Endothelial cell of umbilical vein (primary cell): ENCODE measurements at regions not wholly inside any gene's neighbourhood (a gene's known extent, or its start where the extent isn't known, plus 50 kb on each side); places are given as distances from the start of the nearest gene placed in this dataset.

Source experiments
- BruUV-seq: library from RNA; stranded (reverse); fragments of 400-500 nt; replicated peaks from 2 replicates; lab custom pipeline; 2021; lab: Mats Ljungman, UMichigan
- CTCF ChIA-PET: fragments of 300-600, 350-600 bp; sonication (Branson Sonifier 250); formaldehyde crosslinking; loops from one replicate; lab custom pipeline; 2021; ENCODE audit warnings: antibody characterized with exemption, inconsistent platforms; lab: Charles Lee
- POLR2A ChIA-PET: fragments of 300-600, 350-600 bp; sonication (Branson Sonifier 250); formaldehyde crosslinking; loops from one replicate; lab custom pipeline; 2021; ENCODE audit warnings: antibody characterized with exemption, inconsistent platforms; lab: Charles Lee
- DNase-seq: peaks from one replicate; pipeline ENCODE4 v3.0.0-alpha.2; 2011; ENCODE audit warnings: low read depth, low spot score
- FAIRE-seq: peaks from 2 replicates; lab custom pipeline; 2011; peaks lifted over from hg19 to GRCh38; lab: Jason Lieb, UNC
- H2AFZ ChIP-seq: 2 replicates; pipeline ENCODE4 v1.6.0; 2012; ENCODE audit warnings: low read depth, low read length, control low read depth, inconsistent platforms
- H3K27ac ChIP-seq: 2 replicates; pipeline ENCODE4 v1.5.1; 2011; ENCODE audit warnings: low read depth, mild to moderate bottlenecking, control low read depth, low read length, moderate library complexity; ENCODE audit not compliant: insufficient read depth
- H3K27me3 ChIP-seq, 2 experiments: 2 replicates each; pipeline versions ENCODE4 v1.6.0 to v1.6.1; 2011; ENCODE audit warnings: low read length in 2 of 2, mixed read lengths in 1 of 2; ENCODE audit not compliant: control insufficient read depth in 2 of 2, insufficient read depth in 2 of 2
- H3K36me3 ChIP-seq, 2 experiments: 2 replicates in 1 of 2; 3 replicates in 1 of 2; pipeline ENCODE4 v1.5.1; 2011; ENCODE audit warnings: low read length in 2 of 2, mild to moderate bottlenecking in 1 of 2, moderate library complexity in 1 of 2; ENCODE audit not compliant: control insufficient read depth in 2 of 2, insufficient read depth in 2 of 2; ENCODE audit errors: extremely low read depth in 1 of 2
- H3K4me1 ChIP-seq: 3 replicates; pipeline ENCODE4 v1.5.1; 2011; ENCODE audit warnings: mild to moderate bottlenecking, low read length; ENCODE audit not compliant: control insufficient read depth, insufficient read depth; ENCODE audit errors: extremely low read depth
- H3K4me2 ChIP-seq: 2 replicates; pipeline ENCODE4 v1.6.1; 2011; ENCODE audit warnings: low read length, control low read depth, mixed read lengths; ENCODE audit not compliant: insufficient read depth
- H3K4me3 ChIP-seq, 3 experiments: fragments of 200-600 bp in 1 of 3; sonication (generic), shearing (Covaris generic) in 1 of 3; replicated peaks in 1 of 3; 2 replicates each; pipeline ENCODE4 v1.5.1; 2011 to 2016; ENCODE audit warnings: control low read depth in 3 of 3, low read length in 3 of 3, mild to moderate bottlenecking in 2 of 3, inconsistent platforms in 1 of 3, low read depth in 1 of 3, moderate library complexity in 1 of 3; ENCODE audit not compliant: insufficient read depth in 1 of 3
- H3K79me2 ChIP-seq: 2 replicates; pipeline ENCODE4 v1.6.0; 2012; ENCODE audit warnings: low read length, inconsistent platforms; ENCODE audit not compliant: control insufficient read depth, insufficient read depth
- H3K9ac ChIP-seq: replicated peaks from 2 replicates; pipeline ENCODE3; 2011; ENCODE audit warnings: low read length, control low read depth; ENCODE audit not compliant: insufficient read depth; ENCODE audit errors: extremely low read depth
- H3K9me1 ChIP-seq: replicated peaks from 3 replicates; pipeline ENCODE4 v1.6.0; 2011; ENCODE audit warnings: mild to moderate bottlenecking, low read length; ENCODE audit not compliant: control insufficient read depth, insufficient read depth; ENCODE audit errors: extremely low read depth
- H3K9me3 ChIP-seq: replicated peaks from 2 replicates; pipeline ENCODE4 v1.5.1; 2012; ENCODE audit warnings: low read length, inconsistent platforms; ENCODE audit not compliant: control insufficient read depth, insufficient read depth
- H4K20me1 ChIP-seq: replicated peaks from 2 replicates; pipeline ENCODE3; 2011; ENCODE audit warnings: mild to moderate bottlenecking, low read length; ENCODE audit not compliant: control insufficient read depth, insufficient read depth; ENCODE audit errors: extremely low read depth
- EZH2 ChIP-seq: IDR thresholded peaks from 2 replicates; pipeline ENCODE4 v1.6.1; 2012; ENCODE audit warnings: borderline replicate concordance, low read depth, mild to moderate bottlenecking, moderate library complexity, low read length, inconsistent platforms; ENCODE audit not compliant: severe bottlenecking
- FOS ChIP-seq: IDR thresholded peaks from 2 replicates; pipeline ENCODE4 v1.6.1; 2011; ENCODE audit warnings: mild to moderate bottlenecking, low read length, moderate library complexity, borderline replicate concordance; ENCODE audit not compliant: insufficient read depth
- GATA2 ChIP-seq: IDR thresholded peaks from 2 replicates; pipeline ENCODE4 v1.7.0; 2011; ENCODE audit warnings: low read depth, mild to moderate bottlenecking, moderate library complexity, mixed read lengths, low read length; ENCODE audit not compliant: insufficient read length, insufficient read depth
- JUN ChIP-seq: IDR thresholded peaks from 2 replicates; pipeline ENCODE4 v1.6.1; 2011; ENCODE audit warnings: borderline replicate concordance, low read depth; ENCODE audit not compliant: insufficient read length, insufficient read depth
- MAX ChIP-seq: IDR thresholded peaks from 2 replicates; pipeline ENCODE4 v1.6.1; 2011; ENCODE audit not compliant: insufficient read depth, insufficient read length
- MYC ChIP-seq: IDR thresholded peaks from one replicate; pipeline ENCODE4 v1.6.1; 2011; ENCODE audit warnings: mild to moderate bottlenecking, low read depth, low read length
- POLR2A ChIP-seq: IDR thresholded peaks from 2 replicates; pipeline ENCODE4 v1.6.1; 2012; ENCODE audit warnings: low read depth, mild to moderate bottlenecking, control low read depth, low read length
- POLR2AphosphoS5 ChIP-seq: IDR thresholded peaks from 2 replicates; pipeline ENCODE4 v1.6.1; 2012; ENCODE audit warnings: low read depth, mild to moderate bottlenecking, control low read depth, low read length, moderate library complexity; ENCODE audit not compliant: insufficient read depth
- dilution Hi-C: fragments of 300-500 bp; cut with MboI; formaldehyde crosslinking; loops from one replicate; pipeline ENCODE4 v1.15.0; 2019; ENCODE audit warnings: low sequenced_read_pairs; ENCODE audit not compliant: extremely low pct_ligation_motif_present
- intact Hi-C: fragments of 100-400 bp; cut with micrococcal nuclease; formaldehyde crosslinking; loops from one replicate; pipeline ENCODE4 v1.10.0; 2022
- TF ChIP-seq, protein P1 (sequence below), 2 donors: IDR thresholded peaks; 1 replicate in 1 of 2; 2 replicates in 1 of 2; pipeline ENCODE4 v1.5.1; 2011; ENCODE audit warnings: low read length in 2 of 2, mild to moderate bottlenecking in 2 of 2, moderate library complexity in 2 of 2, control low read depth in 1 of 2, inconsistent platforms in 1 of 2, low read depth in 1 of 2; ENCODE audit not compliant: insufficient read depth in 1 of 2; ENCODE audit errors: extremely low read depth in 1 of 2

- Histone ChIP-seq H3K79me2 (no peaks in the 10 kb centered on the region), H3K4me3 (no peak overlapping the region), H3K27ac (no peak overlapping the region), H4K20me1 (no peaks in the 10 kb centered on the region), H3K9me3 (no peaks in the 10 kb centered on the region), H2AFZ (no peak overlapping the region), H3K27me3 (no peaks in the 10 kb centered on the region), H3K4me2 (no peak overlapping the region), H3K9me1 (no peaks in the 10 kb centered on the region), H3K36me3 (no peaks in the 10 kb centered on the region), H3K4me1 (peaks cover 20% of the 10 kb centered on the region), H3K9ac (no peak overlapping the region)
- FAIRE-seq = no peak
- CTCF ChIA-PET = interaction anchor here (1.4 to 2.0 kb wide), 3 partner anchors 11 to 16 kb away, joined by 7 to 10 read pairs (median 8); no protein-coding TSS in a partner anchor
- TF ChIP-seq EZH2 = no peak
- no peak for TF ChIP-seq JUN
- TF ChIP-seq, protein P1, sequence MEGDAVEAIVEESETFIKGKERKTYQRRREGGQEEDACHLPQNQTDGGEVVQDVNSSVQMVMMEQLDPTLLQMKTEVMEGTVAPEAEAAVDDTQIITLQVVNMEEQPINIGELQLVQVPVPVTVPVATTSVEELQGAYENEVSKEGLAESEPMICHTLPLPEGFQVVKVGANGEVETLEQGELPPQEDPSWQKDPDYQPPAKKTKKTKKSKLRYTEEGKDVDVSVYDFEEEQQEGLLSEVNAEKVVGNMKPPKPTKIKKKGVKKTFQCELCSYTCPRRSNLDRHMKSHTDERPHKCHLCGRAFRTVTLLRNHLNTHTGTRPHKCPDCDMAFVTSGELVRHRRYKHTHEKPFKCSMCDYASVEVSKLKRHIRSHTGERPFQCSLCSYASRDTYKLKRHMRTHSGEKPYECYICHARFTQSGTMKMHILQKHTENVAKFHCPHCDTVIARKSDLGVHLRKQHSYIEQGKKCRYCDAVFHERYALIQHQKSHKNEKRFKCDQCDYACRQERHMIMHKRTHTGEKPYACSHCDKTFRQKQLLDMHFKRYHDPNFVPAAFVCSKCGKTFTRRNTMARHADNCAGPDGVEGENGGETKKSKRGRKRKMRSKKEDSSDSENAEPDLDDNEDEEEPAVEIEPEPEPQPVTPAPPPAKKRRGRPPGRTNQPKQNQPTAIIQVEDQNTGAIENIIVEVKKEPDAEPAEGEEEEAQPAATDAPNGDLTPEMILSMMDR (IDR thresholded peaks at IDR 0.05; ENCODE audit: extremely low read depth in 1 of 2, insufficient read depth in 1 of 2, low read depth in 1 of 2, low read length in 2 of 2) = no peak
- TF ChIP-seq POLR2AphosphoS5 = no peak
- TF ChIP-seq MYC = no peak
- TF ChIP-seq POLR2A = no peak
- TF ChIP-seq FOS = no peak
- no peak for TF ChIP-seq MAX
- no peak for TF ChIP-seq GATA2
- no peak for DNase-seq
- POLR2A ChIA-PET = no interaction called here
- intact Hi-C loops (loop anchor here (5.0 kb wide), 1 partner anchor 46 kb away; no protein-coding TSS in a partner anchor), dilution Hi-C loops (no loop called here)
- no TSS peak for BruUV-seq
Observed at GRCh38 chr21:36646645-36647044, 52.3 kb upstream of the SIM2 start.
